ENCODE measurements at regions not wholly inside any gene's neighbourhood (a gene's known extent, or its start where the extent isn't known, plus 50 kb on each side); places are given as distances from the start of the nearest gene placed in this dataset.

- Histone ChIP-seq H2AFZ (ENCODE audit: low read depth, low read length, severe bottlenecking) (no peak overlapping the region), H3K4me3 (ENCODE audit: insufficient read depth, low read length, poor library complexity, severe bottlenecking) (no peak overlapping the region), H3K4me2 (ENCODE audit: low read depth, low read length, poor library complexity, severe bottlenecking) (no peak overlapping the region), H3K36me3 (ENCODE audit: low read length) (no peaks in the 10 kb centered on the region), H3K9me3 (ENCODE audit: insufficient read depth, low read length) (no peaks in the 10 kb centered on the region), H3K27me3 (ENCODE audit: low read length) (no peaks in the 10 kb centered on the region), H3K9ac (ENCODE audit: low read length) (no peak overlapping the region), H3K9me2 (replicated peaks; ENCODE audit: insufficient read depth, low read length) (no peaks in the 10 kb centered on the region), H4K20me1 (ENCODE audit: low read depth, low read length) (no peaks in the 10 kb centered on the region), H3K79me2 (ENCODE audit: insufficient read depth, low read length) (no peaks in the 10 kb centered on the region), H3K27ac (ENCODE audit: low read depth, low read length) (no peak overlapping the region), H3F3A (ENCODE audit: insufficient read depth) (no peaks in the 10 kb centered on the region)
- TF ChIP-seq CTCF (IDR thresholded peaks at IDR 0.05; ENCODE audit: insufficient read depth, low read length, poor library complexity, severe bottlenecking) = no peak
- no peak for TF ChIP-seq EZH2phosphoT487 (conservative IDR thresholded peaks at IDR 0.05; ENCODE audit: low read length)
Measured at GRCh38 chr17:5877366-5877765, 192.8 kb upstream of the WSCD1 start.

DNA sequence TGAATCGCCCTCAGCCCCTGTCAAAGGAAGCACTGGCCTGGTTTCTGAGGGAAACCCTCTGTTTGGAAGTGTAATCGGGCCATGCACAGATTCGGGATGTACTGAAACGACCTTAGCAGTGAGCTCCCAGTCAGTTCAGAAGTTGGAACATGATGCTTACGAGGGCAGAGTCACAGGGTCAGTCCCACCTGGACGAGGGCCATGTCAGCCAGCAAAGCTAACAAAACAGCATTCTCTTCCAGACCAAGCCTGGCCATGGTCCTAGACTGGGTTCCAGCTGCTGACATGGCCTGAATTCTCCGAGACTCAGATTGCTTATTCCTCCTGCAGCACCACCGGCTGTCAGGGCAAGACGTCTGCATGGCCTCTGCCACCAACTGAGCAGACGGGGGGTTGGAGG is 192.2 kb upstream of the WSCD1 start:
- Histone ChIP-seq H3K4me2 (ENCODE audit: low read depth, low read length, poor library complexity, severe bottlenecking) (no peak overlapping the region), H3K27me3 (ENCODE audit: low read length) (no peaks in the 10 kb centered on the region), H3K27ac (ENCODE audit: low read depth, low read length) (no peak overlapping the region), H3K4me3 (ENCODE audit: insufficient read depth, low read length, poor library complexity, severe bottlenecking) (no peak overlapping the region), H3K79me2 (ENCODE audit: insufficient read depth, low read length) (no peaks in the 10 kb centered on the region), H3F3A (ENCODE audit: insufficient read depth) (no peaks in the 10 kb centered on the region), H3K9ac (ENCODE audit: low read length) (no peak overlapping the region), H2AFZ (ENCODE audit: low read depth, low read length, severe bottlenecking) (no peak overlapping the region), H3K36me3 (ENCODE audit: low read length) (no peaks in the 10 kb centered on the region), H4K20me1 (ENCODE audit: low read depth, low read length) (no peaks in the 10 kb centered on the region), H3K9me3 (ENCODE audit: insufficient read depth, low read length) (no peaks in the 10 kb centered on the region), H3K9me2 (replicated peaks; ENCODE audit: insufficient read depth, low read length) (no peaks in the 10 kb centered on the region)
- TF ChIP-seq CTCF (IDR thresholded peaks at IDR 0.05; ENCODE audit: insufficient read depth, low read length, poor library complexity, severe bottlenecking) = no peak
- TF ChIP-seq EZH2phosphoT487 (conservative IDR thresholded peaks at IDR 0.05; ENCODE audit: low read length) = no peak

DNA sequence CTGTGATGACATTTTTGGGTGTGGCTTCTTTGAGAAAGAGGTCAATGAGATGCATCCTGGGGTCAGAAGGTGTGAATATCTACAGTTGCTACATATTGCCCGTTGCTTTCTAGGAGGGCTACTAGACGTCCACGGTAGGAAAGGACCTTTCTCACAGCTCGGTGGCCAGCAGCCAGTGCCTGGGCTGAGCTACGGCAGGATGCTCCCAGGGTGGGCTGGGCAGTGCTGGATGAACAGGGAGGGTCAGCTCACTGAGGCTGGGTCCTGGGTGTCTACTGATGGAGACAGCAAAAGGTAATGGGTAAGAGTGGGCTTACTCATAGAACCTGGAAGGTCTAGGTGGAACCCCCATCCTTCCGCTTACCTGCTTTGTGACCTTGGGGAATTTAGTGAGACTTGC is 188.3 kb upstream of the WSCD1 start:
- no peak overlapping the region for H3K9ac ChIP-seq (ENCODE audit: low read length)
- no peak overlapping the region for H3K27ac ChIP-seq (ENCODE audit: low read depth, low read length)
- TF ChIP-seq EZH2phosphoT487 (conservative IDR thresholded peaks at IDR 0.05; ENCODE audit: low read length) (no peak), CTCF (IDR thresholded peaks at IDR 0.05; ENCODE audit: insufficient read depth, low read length, poor library complexity, severe bottlenecking) (no peak)
- H2AFZ ChIP-seq (ENCODE audit: low read depth, low read length, severe bottlenecking) = no peak overlapping the region
- H3K79me2 ChIP-seq (ENCODE audit: insufficient read depth, low read length) = no peaks in the 10 kb centered on the region
- no peaks in the 10 kb centered on the region for H4K20me1 ChIP-seq (ENCODE audit: low read depth, low read length)
- H3K36me3 ChIP-seq (ENCODE audit: low read length) = no peaks in the 10 kb centered on the region
- no peaks in the 10 kb centered on the region for H3K9me2 ChIP-seq (replicated peaks; ENCODE audit: insufficient read depth, low read length)
- no peak overlapping the region for H3K4me2 ChIP-seq (ENCODE audit: low read depth, low read length, poor library complexity, severe bottlenecking)
- no peaks in the 10 kb centered on the region for H3K27me3 ChIP-seq (ENCODE audit: low read length)
- no peaks in the 10 kb centered on the region for H3K9me3 ChIP-seq (ENCODE audit: insufficient read depth, low read length)
- no peaks in the 10 kb centered on the region for H3F3A ChIP-seq (ENCODE audit: insufficient read depth)
- H3K4me3 ChIP-seq (ENCODE audit: insufficient read depth, low read length, poor library complexity, severe bottlenecking) = no peak overlapping the region

Data from SU-DHL-6 (cell line).